Astrocyte (in vitro differentiated cells and primary cell): ENCODE measurements at regions not wholly inside any gene's neighbourhood (a gene's known extent, or its start where the extent isn't known, plus 50 kb on each side); places are given as distances from the start of the nearest gene placed in this dataset.

Source experiments
- DNase-seq: peaks from one replicate; pipeline ENCODE4 v3.0.0-alpha.2; 2010; ENCODE audit warnings: low read depth
- FAIRE-seq: peaks from 2 replicates; lab custom pipeline; 2011; peaks lifted over from hg19 to GRCh38; lab: Jason Lieb, UNC
- H2AFZ ChIP-seq: 2 replicates; pipeline ENCODE4 v1.6.0; 2012; ENCODE audit warnings: low read depth, low read length, inconsistent platforms
- H3K27ac ChIP-seq: 2 replicates; pipeline ENCODE4 v1.5.1; 2011; ENCODE audit warnings: low read depth, low read length, inconsistent platforms
- H3K27me3 ChIP-seq: 2 replicates; pipeline ENCODE4 v1.6.0; 2011; ENCODE audit warnings: low read length, inconsistent platforms; ENCODE audit not compliant: insufficient read depth
- H3K36me3 ChIP-seq: 2 replicates; pipeline ENCODE4 v1.5.1; 2011; ENCODE audit warnings: low read length, inconsistent platforms; ENCODE audit not compliant: insufficient read depth
- H3K4me1 ChIP-seq: 2 replicates; pipeline ENCODE4 v1.5.1; 2011; ENCODE audit warnings: low read length, inconsistent platforms; ENCODE audit not compliant: insufficient read depth
- H3K4me2 ChIP-seq: 2 replicates; pipeline ENCODE4 v1.6.0; 2012; ENCODE audit warnings: low read length, inconsistent platforms
- H3K4me3 ChIP-seq: 2 replicates; pipeline ENCODE4 v1.5.1; 2011; ENCODE audit warnings: low read depth, mild to moderate bottlenecking, low read length, inconsistent platforms; ENCODE audit not compliant: insufficient read depth
- H3K79me2 ChIP-seq: 2 replicates; pipeline ENCODE4 v1.6.0; 2012; ENCODE audit warnings: mild to moderate bottlenecking, low read length, inconsistent platforms; ENCODE audit not compliant: insufficient read depth
- H3K9ac ChIP-seq: 2 replicates; pipeline ENCODE4 v1.6.0; 2012; ENCODE audit warnings: mild to moderate bottlenecking, low read length, inconsistent platforms
- H3K9me3 ChIP-seq: 2 replicates; pipeline ENCODE4 v1.5.1; 2012; ENCODE audit warnings: low read depth, mild to moderate bottlenecking, low read length, inconsistent platforms; ENCODE audit not compliant: insufficient read depth
- H4K20me1 ChIP-seq: 2 replicates; pipeline ENCODE4 v1.6.0; 2012; ENCODE audit warnings: low read length, inconsistent platforms; ENCODE audit not compliant: insufficient read depth
- H3K27ac Mint-ChIP-seq: one replicate; pipeline ENCODE4 v1.8.0; 2021; ENCODE audit warnings: mild to moderate bottlenecking, mixed read lengths; ENCODE audit not compliant: unreplicated experiment
- H3K27me3 Mint-ChIP-seq: one replicate; pipeline ENCODE4 v1.8.0; 2021; ENCODE audit warnings: low read depth, mixed read lengths; ENCODE audit not compliant: unreplicated experiment
- H3K36me3 Mint-ChIP-seq: one replicate; pipeline ENCODE4 v1.8.0; 2021; ENCODE audit warnings: low read depth, mixed read lengths; ENCODE audit not compliant: unreplicated experiment
- H3K4me1 Mint-ChIP-seq: one replicate; pipeline ENCODE4 v1.8.0; 2021; ENCODE audit warnings: low read depth, mixed read lengths; ENCODE audit not compliant: unreplicated experiment
- H3K4me3 Mint-ChIP-seq: one replicate; pipeline ENCODE4 v1.8.0; 2021; ENCODE audit warnings: mild to moderate bottlenecking, moderate library complexity, mixed read lengths; ENCODE audit not compliant: unreplicated experiment
- H3K9me3 Mint-ChIP-seq: one replicate; pipeline ENCODE4 v1.8.0; 2021; ENCODE audit warnings: mild to moderate bottlenecking, mixed read lengths; ENCODE audit not compliant: unreplicated experiment
- EZH2 ChIP-seq: IDR thresholded peaks from 2 replicates; pipeline ENCODE4 v1.6.1; 2012; ENCODE audit warnings: mild to moderate bottlenecking, low read length, inconsistent platforms; ENCODE audit not compliant: insufficient read depth
- TF ChIP-seq, protein P1 (sequence below): IDR thresholded peaks from 2 replicates; pipeline ENCODE4 v1.5.1; 2011; ENCODE audit warnings: low read depth, mild to moderate bottlenecking, inconsistent platforms, low read length, moderate library complexity; ENCODE audit not compliant: insufficient read depth

DNA sequence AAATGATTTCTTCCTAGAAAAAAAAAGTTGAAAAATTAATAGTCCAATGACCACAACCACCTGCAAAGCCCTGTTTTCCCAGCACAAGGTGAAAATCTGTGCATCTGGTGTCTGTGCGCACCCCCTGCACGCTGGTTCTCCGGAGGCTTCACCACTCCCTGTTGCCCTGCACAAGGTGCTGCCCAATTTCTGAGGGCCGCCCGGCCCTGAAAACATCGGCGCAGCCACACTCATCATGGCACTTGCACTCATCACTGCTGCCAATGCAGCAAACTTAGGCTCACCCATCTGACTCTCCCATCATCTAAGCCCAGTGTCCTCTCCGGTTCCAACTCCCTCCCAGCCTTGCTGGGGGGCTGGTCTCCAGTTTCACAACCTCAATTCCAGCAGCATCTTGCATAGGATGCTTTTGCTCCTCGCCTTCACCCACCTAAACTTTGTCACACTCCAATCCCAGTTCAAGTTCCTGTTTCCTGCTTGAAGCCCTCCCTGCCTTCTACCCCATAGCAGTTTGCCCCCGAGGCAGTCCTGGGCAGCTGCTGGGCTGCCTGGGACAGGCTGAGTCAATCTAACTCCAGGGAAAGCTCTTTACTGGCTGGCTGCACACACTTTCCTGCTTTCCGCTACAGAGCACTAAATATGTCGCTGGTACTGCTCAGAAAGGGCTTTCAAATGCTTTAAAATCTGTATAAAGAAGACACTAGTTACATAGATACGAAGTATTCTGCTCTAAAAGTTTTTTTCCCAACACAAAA, 522.5 kb upstream of the ID2 start:
- peaks cover 5% of the 10 kb centered on the region for H3K27me3 Mint-ChIP-seq
- no peak overlapping the region for H3K4me3 Mint-ChIP-seq
- no peak overlapping the region for H3K4me2 ChIP-seq
- no peaks in the 10 kb centered on the region for H3K27me3 ChIP-seq
- H3K4me3 ChIP-seq = no peak overlapping the region
- no peaks in the 10 kb centered on the region for H3K36me3 ChIP-seq
- FAIRE-seq (no peak), DNase-seq (no peak)
- no peak overlapping the region for H3K9ac ChIP-seq
- H3K27ac Mint-ChIP-seq = peak overlapping the region; percentile 28
- peaks cover 2% of the 10 kb centered on the region for H3K9me3 Mint-ChIP-seq
- no peaks in the 10 kb centered on the region for H4K20me1 ChIP-seq
- no peaks in the 10 kb centered on the region for H3K9me3 ChIP-seq
- H3K4me1 ChIP-seq = peaks cover 4% of the 10 kb centered on the region
- TF ChIP-seq, protein P1, sequence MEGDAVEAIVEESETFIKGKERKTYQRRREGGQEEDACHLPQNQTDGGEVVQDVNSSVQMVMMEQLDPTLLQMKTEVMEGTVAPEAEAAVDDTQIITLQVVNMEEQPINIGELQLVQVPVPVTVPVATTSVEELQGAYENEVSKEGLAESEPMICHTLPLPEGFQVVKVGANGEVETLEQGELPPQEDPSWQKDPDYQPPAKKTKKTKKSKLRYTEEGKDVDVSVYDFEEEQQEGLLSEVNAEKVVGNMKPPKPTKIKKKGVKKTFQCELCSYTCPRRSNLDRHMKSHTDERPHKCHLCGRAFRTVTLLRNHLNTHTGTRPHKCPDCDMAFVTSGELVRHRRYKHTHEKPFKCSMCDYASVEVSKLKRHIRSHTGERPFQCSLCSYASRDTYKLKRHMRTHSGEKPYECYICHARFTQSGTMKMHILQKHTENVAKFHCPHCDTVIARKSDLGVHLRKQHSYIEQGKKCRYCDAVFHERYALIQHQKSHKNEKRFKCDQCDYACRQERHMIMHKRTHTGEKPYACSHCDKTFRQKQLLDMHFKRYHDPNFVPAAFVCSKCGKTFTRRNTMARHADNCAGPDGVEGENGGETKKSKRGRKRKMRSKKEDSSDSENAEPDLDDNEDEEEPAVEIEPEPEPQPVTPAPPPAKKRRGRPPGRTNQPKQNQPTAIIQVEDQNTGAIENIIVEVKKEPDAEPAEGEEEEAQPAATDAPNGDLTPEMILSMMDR = no peak
- TF ChIP-seq EZH2 = no peak
- peak overlapping the region; percentile 19 for H2AFZ ChIP-seq
- H3K79me2 ChIP-seq = no peaks in the 10 kb centered on the region
- no peaks in the 10 kb centered on the region for H3K36me3 Mint-ChIP-seq
- H3K4me1 Mint-ChIP-seq = no peaks in the 10 kb centered on the region
- no peak overlapping the region for H3K27ac ChIP-seq

- H3K36me3 Mint-ChIP-seq = no peaks in the 10 kb centered on the region
- H3K27me3 Mint-ChIP-seq = peaks cover 5% of the 10 kb centered on the region
- TF ChIP-seq, protein P1 = no peak
- TF ChIP-seq EZH2 = no peak
- Histone ChIP-seq H3K27ac (no peak overlapping the region), H3K36me3 (no peaks in the 10 kb centered on the region), H2AFZ (no peak overlapping the region), H3K27me3 (no peaks in the 10 kb centered on the region), H3K79me2 (no peaks in the 10 kb centered on the region), H3K9me3 (no peaks in the 10 kb centered on the region), H3K4me1 (no peaks in the 10 kb centered on the region), H3K4me3 (no peak overlapping the region), H4K20me1 (no peaks in the 10 kb centered on the region), H3K9ac (no peak overlapping the region), H3K4me2 (no peak overlapping the region)
- FAIRE-seq = no peak
- no peak overlapping the region for H3K4me3 Mint-ChIP-seq
- peaks cover 2% of the 10 kb centered on the region for H3K9me3 Mint-ChIP-seq
- no peak for DNase-seq
- H3K4me1 Mint-ChIP-seq = no peaks in the 10 kb centered on the region
- H3K27ac Mint-ChIP-seq = no peak overlapping the region
These were observed 521.8 kb upstream of the ID2 start for GRCh38 chr2:8159966-8160603.

DNA sequence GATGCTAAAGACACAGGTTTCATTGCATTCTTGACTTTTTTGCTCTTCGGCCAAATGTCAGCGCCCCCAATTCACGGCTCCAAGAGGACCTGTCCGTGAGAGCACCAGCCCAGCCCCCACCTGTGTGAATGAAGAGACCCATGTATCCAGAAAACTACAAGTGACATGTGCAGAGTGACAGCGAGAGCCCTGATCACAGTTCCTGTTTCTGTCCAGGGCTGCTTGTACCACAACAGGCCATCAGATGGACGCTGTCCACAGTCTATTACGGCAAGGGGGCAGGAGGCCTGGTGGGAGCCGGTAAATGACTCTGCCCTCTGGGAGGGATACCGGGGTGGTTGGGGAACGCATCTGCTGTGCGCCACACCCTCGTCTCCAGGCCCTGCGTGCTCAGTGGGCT, 520.9 kb upstream of the ID2 start:
- H3K36me3 ChIP-seq = no peaks in the 10 kb centered on the region
- peaks cover 2% of the 10 kb centered on the region for H3K9me3 Mint-ChIP-seq
- no peaks in the 10 kb centered on the region for H4K20me1 ChIP-seq
- H3K9ac ChIP-seq = no peak overlapping the region
- FAIRE-seq = no peak
- H3K4me3 ChIP-seq = no peak overlapping the region
- no peaks in the 10 kb centered on the region for H3K27me3 ChIP-seq
- no peak overlapping the region for H3K27ac ChIP-seq
- peaks cover 5% of the 10 kb centered on the region for H3K27me3 Mint-ChIP-seq
- no peak overlapping the region for H3K4me2 ChIP-seq
- TF ChIP-seq, protein P1 = no peak
- TF ChIP-seq EZH2 = no peak
- no peaks in the 10 kb centered on the region for H3K79me2 ChIP-seq
- H3K4me1 Mint-ChIP-seq = no peaks in the 10 kb centered on the region
- no peaks in the 10 kb centered on the region for H3K4me1 ChIP-seq
- H2AFZ ChIP-seq = no peak overlapping the region
- H3K4me3 Mint-ChIP-seq = no peak overlapping the region
- no peak for DNase-seq
- H3K27ac Mint-ChIP-seq = no peak overlapping the region
- no peaks in the 10 kb centered on the region for H3K36me3 Mint-ChIP-seq
- no peaks in the 10 kb centered on the region for H3K9me3 ChIP-seq
